ENCODE measurements at regions not wholly inside any gene's neighbourhood (a gene's known extent, or its start where the extent isn't known, plus 50 kb on each side); places are given as distances from the start of the nearest gene placed in this dataset.

- Histone ChIP-seq H3K4me1 (no peaks in the 10 kb centered on the region), H3K27ac (no peak overlapping the region), H3K4me3 (no peak overlapping the region), H3K36me3 (no peaks in the 10 kb centered on the region), H3K9me3 (no peaks in the 10 kb centered on the region), H3K27me3 (peaks cover 0 to 4% of the 10 kb centered on the region in 2 donors)
- ATAC-seq, result no peak
- TF ChIP-seq CTCF (IDR thresholded peaks at IDR 0.05), result no peak
- no peak for TF ChIP-seq POLR2A (IDR thresholded peaks at IDR 0.05)
- intact Hi-C loops (cut with DNase I), result no loop called here
- DNase-seq, result no peak
- WGBS (ENCODE audit: insufficient coverage, low coverage, low lambda C conversion rate, missing lambda C conversion rate), result 79% methylated on average over 2 of the region's 2 CpGs
Observed at GRCh38 chr17:69913216-69913615, 161.8 kb upstream of the KCNJ16 start.

DNA sequence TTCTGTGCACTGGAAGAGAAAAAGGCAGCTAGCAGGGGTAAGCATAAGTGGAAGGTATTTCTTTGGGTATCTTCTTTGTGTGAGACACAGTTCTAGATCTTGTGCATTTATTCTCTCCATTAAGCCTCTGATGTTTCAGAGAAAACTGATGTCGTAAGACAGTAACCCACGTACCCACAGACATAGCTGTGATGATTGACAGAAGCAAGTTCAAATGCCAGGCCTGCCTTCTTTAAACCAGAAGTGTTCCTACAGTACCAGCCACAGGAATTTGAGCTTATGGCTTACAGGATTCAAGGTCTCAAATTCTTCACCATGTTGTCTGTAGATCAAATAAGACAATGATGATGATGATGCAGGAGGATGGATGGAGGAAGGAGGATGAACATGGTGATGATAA is 161.4 kb upstream of the KCNJ16 start:
- Histone ChIP-seq H3K27me3 (peaks cover 0 to 4% of the 10 kb centered on the region in 2 donors), H3K4me1 (no peaks in the 10 kb centered on the region), H3K4me3 (no peak overlapping the region), H3K36me3 (no peaks in the 10 kb centered on the region), H3K9me3 (no peaks in the 10 kb centered on the region), H3K27ac (no peak overlapping the region)
- TF ChIP-seq POLR2A (IDR thresholded peaks at IDR 0.05) (no peak), CTCF (IDR thresholded peaks at IDR 0.05) (no peak)
- 76% methylated on average over 2 of the region's 2 CpGs for WGBS (ENCODE audit: insufficient coverage, low coverage, low lambda C conversion rate, missing lambda C conversion rate)
- DNase-seq (no peak), ATAC-seq (no peak)
- intact Hi-C loops (cut with DNase I), result no loop called here

- ATAC-seq (no peak), DNase-seq (no peak)
- intact Hi-C loops (cut with DNase I), result no loop called here
- Histone ChIP-seq H3K27me3 (peaks cover 0 to 4% of the 10 kb centered on the region in 2 donors), H3K27ac (no peak overlapping the region), H3K4me3 (no peak overlapping the region), H3K9me3 (no peaks in the 10 kb centered on the region), H3K36me3 (no peaks in the 10 kb centered on the region), H3K4me1 (no peaks in the 10 kb centered on the region)
- WGBS (ENCODE audit: insufficient coverage, low coverage, low lambda C conversion rate, missing lambda C conversion rate), result 63% methylated on average over 1 of the region's 1 CpG
- no peak for TF ChIP-seq CTCF (IDR thresholded peaks at IDR 0.05)
- no peak for TF ChIP-seq POLR2A (IDR thresholded peaks at IDR 0.05)
Observed at GRCh38 chr17:69914520-69914919, 160.5 kb upstream of the KCNJ16 start.

GRCh38 chr17:69916761-69917160 is 158.3 kb upstream of the KCNJ16 start:
- Histone ChIP-seq H3K27ac (no peak overlapping the region), H3K27me3 (no peaks in the 10 kb centered on the region), H3K4me3 (no peak overlapping the region), H3K9me3 (no peaks in the 10 kb centered on the region), H3K36me3 (no peaks in the 10 kb centered on the region), H3K4me1 (no peaks in the 10 kb centered on the region)
- DNase-seq, result no peak
- 53% methylated on average over 2 of the region's 2 CpGs for WGBS (ENCODE audit: insufficient coverage, low coverage, low lambda C conversion rate, missing lambda C conversion rate)
- ATAC-seq, result no peak
- TF ChIP-seq CTCF (IDR thresholded peaks at IDR 0.05) (no peak), POLR2A (IDR thresholded peaks at IDR 0.05) (no peak)
- intact Hi-C loops (cut with DNase I), result no loop called here

DNA sequence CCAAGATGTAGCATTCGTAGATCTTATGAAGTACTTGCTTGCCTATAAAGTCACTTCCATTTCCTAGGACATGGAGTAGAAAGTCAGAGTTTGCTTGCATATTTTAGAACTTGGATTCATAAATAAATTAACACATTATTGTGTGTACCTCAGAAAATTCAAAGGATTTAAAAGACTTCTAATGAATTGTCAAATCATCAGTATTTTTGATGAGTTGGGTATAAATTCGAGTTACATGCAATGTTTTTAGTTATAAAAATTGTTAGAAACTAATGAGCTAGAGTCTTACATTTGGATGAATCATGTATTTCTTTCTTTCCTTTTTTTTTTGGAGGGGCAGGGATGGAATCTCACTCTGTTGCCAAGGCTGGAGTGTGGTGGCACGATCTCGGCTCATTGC is 156.9 kb upstream of the KCNJ16 start:
- TF ChIP-seq CTCF (IDR thresholded peaks at IDR 0.05), result no peak
- no peak for TF ChIP-seq POLR2A (IDR thresholded peaks at IDR 0.05)
- Histone ChIP-seq H3K36me3 (no peaks in the 10 kb centered on the region), H3K27ac (no peak overlapping the region), H3K4me1 (no peaks in the 10 kb centered on the region), H3K9me3 (no peaks in the 10 kb centered on the region), H3K27me3 (no peaks in the 10 kb centered on the region), H3K4me3 (no peak overlapping the region)
- intact Hi-C loops (cut with DNase I), result no loop called here
- DNase-seq (no peak), ATAC-seq (no peak)
- WGBS (ENCODE audit: insufficient coverage, low coverage, low lambda C conversion rate, missing lambda C conversion rate), result 51% methylated on average over 4 of the region's 4 CpGs
